ENCODE measurements at regions not wholly inside any gene's neighbourhood (a gene's known extent, or its start where the extent isn't known, plus 50 kb on each side); places are given as distances from the start of the nearest gene placed in this dataset.

DNA sequence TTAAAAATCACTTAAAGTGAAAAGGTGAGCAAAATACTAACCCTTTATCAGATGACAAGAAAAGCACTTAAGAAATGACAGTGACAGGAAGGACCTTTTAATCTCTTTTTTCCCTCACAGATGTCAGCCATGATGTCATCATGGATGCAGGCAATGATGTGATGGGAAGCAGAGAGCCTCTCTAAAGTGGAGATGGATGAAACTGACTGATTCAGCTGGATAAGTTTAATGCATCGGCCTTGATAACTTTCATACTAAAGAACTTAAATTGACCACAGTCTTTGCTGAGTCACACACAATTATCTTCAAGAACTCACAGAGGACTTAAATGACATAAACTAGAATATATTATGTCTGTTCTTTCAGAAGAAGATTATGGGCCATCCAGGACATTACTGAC is 153.2 kb upstream of the FGF10 start:
- Histone ChIP-seq H4K20me1 (ENCODE audit: insufficient read depth, low read length) (no peaks in the 10 kb centered on the region), H3K9me3 (ENCODE audit: low read length) (no peaks in the 10 kb centered on the region), H3K4me3 (replicated peaks in 1 of 3; ENCODE audit: insufficient read depth in 1 of 3, low read depth in 2 of 3, low read length in 3 of 3) (no peak overlapping the region), H3K9ac (ENCODE audit: insufficient read depth, low read depth, low read length) (no peak overlapping the region), H3K4me1 (ENCODE audit: insufficient read depth, low read length) (no peaks in the 10 kb centered on the region), H3K4me2 (ENCODE audit: low read depth, low read length) (no peak overlapping the region), H3K36me3 (replicated peaks in 1 of 2; ENCODE audit: control insufficient read depth in 1 of 2, insufficient read depth in 2 of 2, low read length in 2 of 2) (no peaks in the 10 kb centered on the region), H2AFZ (ENCODE audit: low read length) (no peak overlapping the region), H3K79me2 (ENCODE audit: insufficient read depth, low read length) (no peaks in the 10 kb centered on the region), H3K27me3 (ENCODE audit: control insufficient read depth in 1 of 2, insufficient read depth in 2 of 2, low read length in 2 of 2) (no peaks in the 10 kb centered on the region), H3K27ac (ENCODE audit: extremely low read length, insufficient read depth, low read length) (no peak overlapping the region)
- in situ Hi-C loops (cut with HindIII; ENCODE audit: extremely low pct_ligation_motif_present, low pct_unique_long_range_greater_than_20kb) (no loop called here), intact Hi-C loops (cut with micrococcal nuclease; ENCODE audit: unreplicated experiment) (no loop called here)
- TF ChIP-seq TBX2 (CRISPR knock-in tag; IDR thresholded peaks at IDR 0.05; ENCODE audit: borderline replicate concordance) (no peak), ATF7 (IDR thresholded peaks at IDR 0.05) (peak; percentile 59), ATF7 (CRISPR knock-in tag; IDR thresholded peaks at IDR 0.05) (no peak), POGZ (CRISPR knock-in tag; IDR thresholded peaks at IDR 0.05) (no peak)
- FAIRE-seq (no peak), DNase-seq (ENCODE audit: low spot score) (no peak), ATAC-seq (no peak)
- no TSS peak for BruUV-seq (replicated peaks)
- WGBS (ENCODE audit: low lambda C conversion rate) = 0% methylated on average over 1 of the region's 1 CpG
- ChIA-PET CTCF (ENCODE audit: low intra/inter-chr PET ratio, low total read pairs) (no interaction called here), POLR2A (no interaction called here)

DNA sequence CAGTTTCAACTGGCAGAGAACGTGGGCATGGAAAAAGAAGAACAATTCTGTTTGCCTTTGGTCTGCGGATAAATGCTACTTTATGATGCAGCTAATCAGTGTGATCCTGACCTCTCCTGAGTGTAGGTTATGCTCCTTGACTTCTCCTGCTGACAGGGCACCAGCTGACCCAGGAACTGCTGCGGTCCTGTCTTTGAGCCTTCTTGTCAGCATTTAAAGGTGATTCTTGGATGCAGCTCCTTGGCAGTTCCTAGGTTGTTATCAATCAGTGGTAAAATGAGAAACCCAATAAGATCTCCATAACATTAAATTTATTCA is 150.3 kb upstream of the FGF10 start:
- Histone ChIP-seq H3K27me3 (ENCODE audit: control insufficient read depth in 1 of 2, insufficient read depth in 2 of 2, low read length in 2 of 2) (no peaks in the 10 kb centered on the region; a peak in 1 of 5 replicates), H3K27ac (ENCODE audit: extremely low read length, insufficient read depth, low read length) (no peak overlapping the region), H3K4me3 (replicated peaks in 1 of 3; ENCODE audit: insufficient read depth in 1 of 3, low read depth in 2 of 3, low read length in 3 of 3) (no peak overlapping the region), H4K20me1 (ENCODE audit: insufficient read depth, low read length) (no peaks in the 10 kb centered on the region), H2AFZ (ENCODE audit: low read length) (no peak overlapping the region), H3K9me3 (ENCODE audit: low read length) (no peaks in the 10 kb centered on the region), H3K9ac (ENCODE audit: insufficient read depth, low read depth, low read length) (no peak overlapping the region), H3K4me1 (ENCODE audit: insufficient read depth, low read length) (no peaks in the 10 kb centered on the region), H3K79me2 (ENCODE audit: insufficient read depth, low read length) (no peaks in the 10 kb centered on the region), H3K36me3 (replicated peaks in 1 of 2; ENCODE audit: control insufficient read depth in 1 of 2, insufficient read depth in 2 of 2, low read length in 2 of 2) (no peaks in the 10 kb centered on the region), H3K4me2 (ENCODE audit: low read depth, low read length) (no peak overlapping the region)
- DNase-seq (ENCODE audit: low spot score) (no peak), ATAC-seq (no peak), FAIRE-seq (no peak)
- BruUV-seq (replicated peaks) = no TSS peak
- in situ Hi-C loops (cut with HindIII; ENCODE audit: extremely low pct_ligation_motif_present, low pct_unique_long_range_greater_than_20kb) = loop anchor here (5.0 kb wide), 1 partner anchor 233 kb away; no protein-coding TSS in a partner anchor
- POLR2A ChIA-PET = no interaction called here
- CTCF ChIA-PET (ENCODE audit: low intra/inter-chr PET ratio, low total read pairs) = no interaction called here
- intact Hi-C loops (cut with micrococcal nuclease; ENCODE audit: unreplicated experiment) = no loop called here
- 7% methylated on average over 3 of the region's 3 CpGs for WGBS (ENCODE audit: low lambda C conversion rate)
- TF ChIP-seq ERF (CRISPR knock-in tag; IDR thresholded peaks at IDR 0.05) (no peak), ATF7-NPFF (CRISPR knock-in tag; IDR thresholded peaks at IDR 0.05; ENCODE audit: low read depth) (no peak), FOSL1 (CRISPR knock-in tag; IDR thresholded peaks at IDR 0.05; ENCODE audit: borderline replicate concordance) (no peak), AGO2 (optimal IDR thresholded peaks at IDR 0.05; ENCODE audit: low read depth, low read length) (no peak), SAFB2 (CRISPR knock-in tag; IDR thresholded peaks at IDR 0.05; ENCODE audit: borderline replicate concordance, low read depth) (no peak), SMARCC2 (IDR thresholded peaks at IDR 0.05) (no peak), RORA (CRISPR knock-in tag; IDR thresholded peaks at IDR 0.05) (no peak), JUND (CRISPR knock-in tag; IDR thresholded peaks at IDR 0.05) (no peak), ZNF709 (CRISPR knock-in tag; IDR thresholded peaks at IDR 0.05) (no peak), ZNF570 (CRISPR knock-in tag; IDR thresholded peaks at IDR 0.05; ENCODE audit: borderline replicate concordance) (no peak), NFKB2 (CRISPR knock-in tag; IDR thresholded peaks at IDR 0.05; ENCODE audit: borderline replicate concordance) (no peak), ZFP62 (CRISPR knock-in tag; IDR thresholded peaks at IDR 0.05) (no peak), ZNF180 (CRISPR knock-in tag; IDR thresholded peaks at IDR 0.05; ENCODE audit: borderline replicate concordance, low read depth) (no peak)
- TF ChIP-seq, protein P1, sequence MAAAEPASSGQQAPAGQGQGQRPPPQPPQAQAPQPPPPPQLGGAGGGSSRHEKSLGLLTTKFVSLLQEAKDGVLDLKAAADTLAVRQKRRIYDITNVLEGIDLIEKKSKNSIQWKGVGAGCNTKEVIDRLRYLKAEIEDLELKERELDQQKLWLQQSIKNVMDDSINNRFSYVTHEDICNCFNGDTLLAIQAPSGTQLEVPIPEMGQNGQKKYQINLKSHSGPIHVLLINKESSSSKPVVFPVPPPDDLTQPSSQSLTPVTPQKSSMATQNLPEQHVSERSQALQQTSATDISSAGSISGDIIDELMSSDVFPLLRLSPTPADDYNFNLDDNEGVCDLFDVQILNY (CRISPR knock-in tag; conservative IDR thresholded peaks at IDR 0.05) = no peak
- TF ChIP-seq, protein P2, sequence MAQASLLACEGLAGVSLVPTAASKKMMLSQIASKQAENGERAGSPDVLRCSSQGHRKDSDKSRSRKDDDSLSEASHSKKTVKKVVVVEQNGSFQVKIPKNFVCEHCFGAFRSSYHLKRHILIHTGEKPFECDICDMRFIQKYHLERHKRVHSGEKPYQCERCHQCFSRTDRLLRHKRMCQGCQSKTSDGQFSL (CRISPR knock-in tag; IDR thresholded peaks at IDR 0.05) = no peak
- TF ChIP-seq, protein P3, sequence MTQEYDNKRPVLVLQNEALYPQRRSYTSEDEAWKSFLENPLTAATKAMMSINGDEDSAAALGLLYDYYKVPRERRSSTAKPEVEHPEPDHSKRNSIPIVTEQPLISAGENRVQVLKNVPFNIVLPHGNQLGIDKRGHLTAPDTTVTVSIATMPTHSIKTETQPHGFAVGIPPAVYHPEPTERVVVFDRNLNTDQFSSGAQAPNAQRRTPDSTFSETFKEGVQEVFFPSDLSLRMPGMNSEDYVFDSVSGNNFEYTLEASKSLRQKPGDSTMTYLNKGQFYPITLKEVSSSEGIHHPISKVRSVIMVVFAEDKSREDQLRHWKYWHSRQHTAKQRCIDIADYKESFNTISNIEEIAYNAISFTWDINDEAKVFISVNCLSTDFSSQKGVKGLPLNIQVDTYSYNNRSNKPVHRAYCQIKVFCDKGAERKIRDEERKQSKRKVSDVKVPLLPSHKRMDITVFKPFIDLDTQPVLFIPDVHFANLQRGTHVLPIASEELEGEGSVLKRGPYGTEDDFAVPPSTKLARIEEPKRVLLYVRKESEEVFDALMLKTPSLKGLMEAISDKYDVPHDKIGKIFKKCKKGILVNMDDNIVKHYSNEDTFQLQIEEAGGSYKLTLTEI (CRISPR knock-in tag; conservative IDR thresholded peaks at IDR 0.05) = no peak

Data from HepG2 (cell line).